HCT116 (cell line): ENCODE measurements at regions not wholly inside any gene's neighbourhood (a gene's known extent, or its start where the extent isn't known, plus 50 kb on each side); places are given as distances from the start of the nearest gene placed in this dataset.

ENCODE experiments used
- ATAC-seq: fragments of 200-7000 bp; cut with Tn5 transposase; 2 replicates; pipeline ENCODE4 v1.9.1; 2020; ENCODE audit warnings: mild to moderate bottlenecking, moderate library complexity
- BruUV-seq: library from RNA; stranded (reverse); fragments of 400-500 nt; replicated peaks from 2 replicates; lab custom pipeline; 2021; lab: Mats Ljungman, UMichigan
- CTCF ChIA-PET: fragments of 300-600 bp; sonication (Branson Sonifier 250); formaldehyde crosslinking; loops from one replicate; lab custom pipeline; 2021; ENCODE audit warnings: antibody characterized with exemption; lab: Charles Lee
- POLR2A ChIA-PET: fragments of 300-600, 350-600 bp; sonication (Branson Sonifier 250); formaldehyde crosslinking; loops from one replicate; lab custom pipeline; 2021; ENCODE audit warnings: antibody characterized with exemption; lab: Charles Lee
- RAD21 ChIA-PET, 2 experiments: fragments of 300-600 bp; sonication (Branson Sonifier 250); formaldehyde crosslinking; loops; one replicate each; lab custom pipeline; 2023; ENCODE audit warnings: low total read pairs in 2 of 2; ENCODE audit not compliant: uncharacterized antibody in 2 of 2, unreplicated experiment in 2 of 2, low non-redundant PET in 1 of 2; lab: Charles Lee
- DNase-seq: peaks from one replicate; pipeline ENCODE4 v3.0.0-alpha.2; 2010; ENCODE audit warnings: low read depth, low spot score
- H2AFZ ChIP-seq: fragments of 200-600 bp; shearing (Covaris generic), sonication (generic); 2 replicates; pipeline ENCODE4 v1.6.1; 2017; ENCODE audit warnings: low read depth, mixed run types, mixed read lengths, antibody characterized with exemption, low read length; ENCODE audit not compliant: poor library complexity, severe bottlenecking
- H3K27ac ChIP-seq: 2 replicates; pipeline ENCODE4 v1.5.1; 2012; ENCODE audit warnings: low read depth, low read length
- H3K27me3 ChIP-seq: fragments of 200-600 bp; sonication (generic); 2 replicates; pipeline ENCODE4 v1.6.1; 2016; ENCODE audit warnings: mixed run types, low read length, mixed read lengths; ENCODE audit not compliant: insufficient read depth
- H3K36me3 ChIP-seq, 2 experiments: fragments of 200-500 bp in 1 of 2; fragments of 200-600 bp in 1 of 2; sonication (Bioruptor generic) in 1 of 2; sonication (generic) in 1 of 2; 2 replicates each; pipeline versions ENCODE4 v1.5.1 to v1.6.1; 2014 to 2016; ENCODE audit warnings: low read length in 2 of 2, inconsistent platforms in 1 of 2, mixed read lengths in 1 of 2, mixed run types in 1 of 2; ENCODE audit not compliant: insufficient read depth in 2 of 2, control insufficient read depth in 1 of 2
- H3K4me1 ChIP-seq, 2 experiments: fragments of 200-600 bp in 1 of 2; sonication (generic) in 1 of 2; 2 replicates each; pipeline versions ENCODE4 v1.5.1 to v1.6.1; 2012 to 2017; ENCODE audit warnings: low read length in 2 of 2, inconsistent platforms in 1 of 2, mild to moderate bottlenecking in 1 of 2, mixed read lengths in 1 of 2, mixed run types in 1 of 2, moderate library complexity in 1 of 2; ENCODE audit not compliant: insufficient read depth in 2 of 2, control insufficient read depth in 1 of 2
- H3K4me2 ChIP-seq: fragments of 200-600 bp; sonication (generic); 2 replicates; pipeline ENCODE4 v1.6.1; 2017; ENCODE audit warnings: mixed run types, low read length, mixed read lengths
- H3K4me3 ChIP-seq, 2 experiments: fragments of 200-600 bp in 1 of 2; sonication (generic) in 1 of 2; replicated peaks in 1 of 2; 2 replicates each; pipeline ENCODE4 v1.5.1; 2011 to 2016; ENCODE audit warnings: low read length in 2 of 2, control low read depth in 1 of 2, low read depth in 1 of 2, mild to moderate bottlenecking in 1 of 2, mixed read lengths in 1 of 2, mixed run types in 1 of 2
- H3K79me2 ChIP-seq: fragments of 200-600 bp; sonication (generic); 2 replicates; pipeline ENCODE4 v1.6.1; 2017; ENCODE audit warnings: mild to moderate bottlenecking, mixed run types, low read length, moderate library complexity, mixed read lengths; ENCODE audit not compliant: insufficient read depth
- H3K9ac ChIP-seq: fragments of 200-600 bp; sonication (generic); 2 replicates; pipeline ENCODE4 v1.6.1; 2016; ENCODE audit warnings: low read length, mixed read lengths
- H3K9me2 ChIP-seq: fragments of 200-600 bp; sonication (generic), shearing (Covaris generic); 2 replicates; pipeline ENCODE4 v1.6.1; 2017; ENCODE audit warnings: mixed run types, mild to moderate bottlenecking, moderate library complexity; ENCODE audit not compliant: insufficient read depth
- H3K9me3 ChIP-seq, 2 experiments: fragments of 200-500 bp in 1 of 2; fragments of 200-600 bp in 1 of 2; sonication (Bioruptor generic) in 1 of 2; sonication (generic) in 1 of 2; 2 replicates each; pipeline ENCODE4 v1.6.1; 2014 to 2017; ENCODE audit warnings: low read length in 2 of 2, mixed read lengths in 2 of 2, inconsistent platforms in 1 of 2, low read depth in 1 of 2, mild to moderate bottlenecking in 1 of 2, mixed run types in 1 of 2, moderate library complexity in 1 of 2; ENCODE audit not compliant: control insufficient read depth in 1 of 2, insufficient read depth in 1 of 2
- H4K20me1 ChIP-seq: fragments of 200-600 bp; sonication (generic), shearing (Covaris generic); 2 replicates; pipeline ENCODE4 v1.6.1; 2017; ENCODE audit warnings: mixed run types, mild to moderate bottlenecking, moderate library complexity; ENCODE audit not compliant: insufficient read depth
- CEBPB ChIP-seq: IDR thresholded peaks from 2 replicates; pipeline ENCODE4 v1.6.1; 2012; ENCODE audit warnings: low read depth
- ELF1 ChIP-seq: IDR thresholded peaks from 2 replicates; pipeline ENCODE4 v1.6.1; 2012; ENCODE audit warnings: low read depth, borderline replicate concordance
- EZH2 ChIP-seq: fragments of 200-600 bp; sonication (generic); IDR thresholded peaks from 2 replicates; pipeline ENCODE4 v1.6.1; 2017; ENCODE audit warnings: antibody characterized with exemption, mixed run types
- EZH2phosphoT487 ChIP-seq: fragments of 200-600 bp; IDR thresholded peaks from 2 replicates; pipeline ENCODE4 v1.6.1; 2018; ENCODE audit warnings: antibody characterized with exemption, borderline replicate concordance
- FOSL1 ChIP-seq: IDR thresholded peaks from 2 replicates; pipeline ENCODE4 v1.6.1; 2012; ENCODE audit warnings: low read depth
- JUND ChIP-seq: IDR thresholded peaks from 2 replicates; pipeline ENCODE4 v1.6.1; 2012
- POLR2AphosphoS5 ChIP-seq: IDR thresholded peaks from 2 replicates; pipeline ENCODE4 v1.6.1; 2011; ENCODE audit warnings: mild to moderate bottlenecking, low read depth, low read length, moderate library complexity
- SRF ChIP-seq: IDR thresholded peaks from 2 replicates; pipeline ENCODE4 v1.6.1; 2012; ENCODE audit warnings: low read depth
- TCF7L2 ChIP-seq: IDR thresholded peaks from 2 replicates; pipeline ENCODE4 v1.7.0; 2011; ENCODE audit warnings: borderline replicate concordance, inconsistent platforms; ENCODE audit not compliant: insufficient read depth, insufficient read length; ENCODE audit errors: extremely low read depth
- YY1 ChIP-seq: IDR thresholded peaks from 2 replicates; pipeline ENCODE4 v1.6.1; 2011; ENCODE audit warnings: low read length, low read depth, moderate library complexity, mild to moderate bottlenecking; ENCODE audit not compliant: insufficient replicate concordance; ENCODE audit errors: extremely low read depth
- ZNF274 ChIP-seq: fragments of 200-500 bp; sonication (Bioruptor generic); IDR thresholded peaks from 2 replicates; pipeline ENCODE4 v1.6.1; 2014; ENCODE audit warnings: mild to moderate bottlenecking, low read depth, low read length, inconsistent platforms
- intact Hi-C: fragments of 100-400 bp; cut with micrococcal nuclease; formaldehyde crosslinking; loops from 2 replicates; pipeline ENCODE4 v1.10.0; 2022
- TF ChIP-seq, protein P1 (sequence below): IDR thresholded peaks from 2 replicates; pipeline ENCODE4 v1.6.1; 2011; ENCODE audit warnings: mild to moderate bottlenecking, low read length, moderate library complexity; ENCODE audit not compliant: insufficient replicate concordance; ENCODE audit errors: extremely low read depth
- TF ChIP-seq, protein P2 (sequence below): IDR thresholded peaks from 2 replicates; pipeline ENCODE4 v1.6.1; 2012; ENCODE audit warnings: low read depth

DNA sequence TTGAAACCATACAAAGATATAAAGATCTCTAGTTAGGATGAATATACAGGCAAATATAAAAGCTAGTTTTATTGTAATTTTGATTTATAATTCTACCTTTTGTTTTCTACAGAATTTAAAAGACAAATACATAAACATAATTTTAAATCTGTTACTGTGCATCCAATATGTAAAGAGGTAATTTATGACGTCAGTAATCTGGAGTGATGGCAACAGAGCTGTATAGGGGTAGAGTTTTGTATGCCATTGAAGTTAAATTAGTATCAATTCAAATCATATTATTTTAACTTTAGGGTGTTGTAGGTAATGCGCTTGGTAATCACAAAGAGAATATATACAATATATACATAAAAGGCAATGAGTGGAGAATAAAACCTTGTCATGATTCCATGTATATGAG lies 183.7 kb upstream of the ARHGAP24 start:
- ATAC-seq (no peak), DNase-seq (no peak)
- CTCF ChIA-PET = no interaction called here
- Histone ChIP-seq H3K9me2 (no peaks in the 10 kb centered on the region), H3K4me3 (no peak overlapping the region), H3K4me2 (no peak overlapping the region), H2AFZ (no peak overlapping the region), H3K4me1 (no peaks in the 10 kb centered on the region), H3K79me2 (no peaks in the 10 kb centered on the region), H3K9ac (no peak overlapping the region), H3K27me3 (no peaks in the 10 kb centered on the region), H3K27ac (no peak overlapping the region), H3K9me3 (no peaks in the 10 kb centered on the region), H4K20me1 (no peaks in the 10 kb centered on the region), H3K36me3 (no peaks in the 10 kb centered on the region)
- RAD21 ChIA-PET = no interaction called here
- TF ChIP-seq ELF1 = no peak
- no peak for TF ChIP-seq YY1
- intact Hi-C loops = no loop called here
- BruUV-seq = no TSS peak
- POLR2A ChIA-PET = no interaction called here

DNA sequence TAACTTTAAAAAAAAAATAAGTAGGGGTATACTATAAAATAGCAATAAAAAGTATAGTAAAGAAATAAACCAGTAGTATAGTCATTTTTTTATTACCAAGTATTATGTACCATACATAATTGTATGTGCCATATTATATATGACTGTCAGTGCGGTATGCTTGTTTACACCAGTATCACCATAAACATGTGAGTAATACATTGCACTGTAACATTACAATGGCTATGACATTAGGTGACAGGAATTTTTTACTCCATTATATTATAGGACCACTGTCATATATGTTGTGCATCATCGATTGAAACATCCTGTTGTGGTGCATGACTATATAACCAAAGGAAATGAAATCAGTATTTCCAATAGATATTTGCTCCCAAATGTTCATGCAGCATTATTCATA lies 176.9 kb upstream of the ARHGAP24 start:
- Histone ChIP-seq H3K9ac (no peak overlapping the region), H3K4me2 (no peak overlapping the region), H3K27ac (no peak overlapping the region), H3K4me3 (no peak overlapping the region), H2AFZ (no peak overlapping the region), H3K36me3 (no peaks in the 10 kb centered on the region), H4K20me1 (no peaks in the 10 kb centered on the region), H3K9me2 (no peaks in the 10 kb centered on the region), H3K27me3 (no peaks in the 10 kb centered on the region), H3K9me3 (no peaks in the 10 kb centered on the region), H3K4me1 (no peaks in the 10 kb centered on the region), H3K79me2 (no peaks in the 10 kb centered on the region)
- BruUV-seq = no TSS peak
- ChIA-PET POLR2A (no interaction called here), CTCF (no interaction called here), RAD21 (no interaction called here)
- intact Hi-C loops = no loop called here
- ATAC-seq (no peak), DNase-seq (no peak)
- no peak for TF ChIP-seq SRF
- no peak for TF ChIP-seq ELF1
- TF ChIP-seq, protein P1, sequence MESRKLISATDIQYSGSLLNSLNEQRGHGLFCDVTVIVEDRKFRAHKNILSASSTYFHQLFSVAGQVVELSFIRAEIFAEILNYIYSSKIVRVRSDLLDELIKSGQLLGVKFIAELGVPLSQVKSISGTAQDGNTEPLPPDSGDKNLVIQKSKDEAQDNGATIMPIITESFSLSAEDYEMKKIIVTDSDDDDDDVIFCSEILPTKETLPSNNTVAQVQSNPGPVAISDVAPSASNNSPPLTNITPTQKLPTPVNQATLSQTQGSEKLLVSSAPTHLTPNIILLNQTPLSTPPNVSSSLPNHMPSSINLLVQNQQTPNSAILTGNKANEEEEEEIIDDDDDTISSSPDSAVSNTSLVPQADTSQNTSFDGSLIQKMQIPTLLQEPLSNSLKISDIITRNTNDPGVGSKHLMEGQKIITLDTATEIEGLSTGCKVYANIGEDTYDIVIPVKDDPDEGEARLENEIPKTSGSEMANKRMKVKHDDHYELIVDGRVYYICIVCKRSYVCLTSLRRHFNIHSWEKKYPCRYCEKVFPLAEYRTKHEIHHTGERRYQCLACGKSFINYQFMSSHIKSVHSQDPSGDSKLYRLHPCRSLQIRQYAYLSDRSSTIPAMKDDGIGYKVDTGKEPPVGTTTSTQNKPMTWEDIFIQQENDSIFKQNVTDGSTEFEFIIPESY = no peak
- no peak for TF ChIP-seq JUND
- no peak for TF ChIP-seq YY1
- no peak for TF ChIP-seq POLR2AphosphoS5
- no peak for TF ChIP-seq EZH2phosphoT487
- no peak for TF ChIP-seq TCF7L2
- TF ChIP-seq, protein P2, sequence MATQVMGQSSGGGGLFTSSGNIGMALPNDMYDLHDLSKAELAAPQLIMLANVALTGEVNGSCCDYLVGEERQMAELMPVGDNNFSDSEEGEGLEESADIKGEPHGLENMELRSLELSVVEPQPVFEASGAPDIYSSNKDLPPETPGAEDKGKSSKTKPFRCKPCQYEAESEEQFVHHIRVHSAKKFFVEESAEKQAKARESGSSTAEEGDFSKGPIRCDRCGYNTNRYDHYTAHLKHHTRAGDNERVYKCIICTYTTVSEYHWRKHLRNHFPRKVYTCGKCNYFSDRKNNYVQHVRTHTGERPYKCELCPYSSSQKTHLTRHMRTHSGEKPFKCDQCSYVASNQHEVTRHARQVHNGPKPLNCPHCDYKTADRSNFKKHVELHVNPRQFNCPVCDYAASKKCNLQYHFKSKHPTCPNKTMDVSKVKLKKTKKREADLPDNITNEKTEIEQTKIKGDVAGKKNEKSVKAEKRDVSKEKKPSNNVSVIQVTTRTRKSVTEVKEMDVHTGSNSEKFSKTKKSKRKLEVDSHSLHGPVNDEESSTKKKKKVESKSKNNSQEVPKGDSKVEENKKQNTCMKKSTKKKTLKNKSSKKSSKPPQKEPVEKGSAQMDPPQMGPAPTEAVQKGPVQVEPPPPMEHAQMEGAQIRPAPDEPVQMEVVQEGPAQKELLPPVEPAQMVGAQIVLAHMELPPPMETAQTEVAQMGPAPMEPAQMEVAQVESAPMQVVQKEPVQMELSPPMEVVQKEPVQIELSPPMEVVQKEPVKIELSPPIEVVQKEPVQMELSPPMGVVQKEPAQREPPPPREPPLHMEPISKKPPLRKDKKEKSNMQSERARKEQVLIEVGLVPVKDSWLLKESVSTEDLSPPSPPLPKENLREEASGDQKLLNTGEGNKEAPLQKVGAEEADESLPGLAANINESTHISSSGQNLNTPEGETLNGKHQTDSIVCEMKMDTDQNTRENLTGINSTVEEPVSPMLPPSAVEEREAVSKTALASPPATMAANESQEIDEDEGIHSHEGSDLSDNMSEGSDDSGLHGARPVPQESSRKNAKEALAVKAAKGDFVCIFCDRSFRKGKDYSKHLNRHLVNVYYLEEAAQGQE = no peak
- TF ChIP-seq CEBPB = no peak
- TF ChIP-seq FOSL1 = no peak
- no peak for TF ChIP-seq EZH2
- no peak for TF ChIP-seq ZNF274
